ENCODE measurements at regions not wholly inside any gene's neighbourhood (a gene's known extent, or its start where the extent isn't known, plus 50 kb on each side); places are given as distances from the start of the nearest gene placed in this dataset.

DNA sequence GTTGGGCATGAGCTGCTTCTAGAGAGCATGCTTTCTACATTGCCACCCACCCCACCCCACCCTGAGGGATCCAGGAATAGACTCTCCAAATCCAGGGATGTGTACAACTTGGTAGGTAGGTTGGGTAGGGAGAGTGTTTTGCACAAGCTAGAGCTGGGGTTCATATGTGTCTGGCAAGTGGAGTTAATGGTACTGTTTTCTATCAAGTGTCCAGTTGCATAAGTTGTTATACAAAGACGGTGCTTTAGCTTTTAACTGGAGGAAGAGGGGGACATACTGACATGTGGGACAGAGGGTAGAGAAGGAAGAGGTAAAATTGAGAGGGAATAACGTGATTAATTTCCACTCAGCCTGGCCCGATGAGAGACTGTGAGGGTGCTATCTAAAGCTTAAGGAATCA, 51.0 kb upstream of the TNC start:
- peaks cover 3 to 11% of the 10 kb centered on the region in 2 donors for H3K27me3 ChIP-seq (ENCODE audit: control insufficient read depth in 1 of 2, insufficient read depth in 2 of 2, low read length in 2 of 2)
- no peak overlapping the region for H3K27ac ChIP-seq (ENCODE audit: low read depth, low read length)
- H3K4me1 ChIP-seq (ENCODE audit: control insufficient read depth in 1 of 2, insufficient read depth in 2 of 2, low read length in 2 of 2): no peaks in the 10 kb centered on the region
- no peaks in the 10 kb centered on the region for H3K36me3 ChIP-seq (ENCODE audit: control insufficient read depth in 1 of 2, insufficient read depth in 2 of 2, low read length in 2 of 2)
- H3K4me3 ChIP-seq (ENCODE audit: low read depth in 1 of 2, low read length in 2 of 2): no peak overlapping the region
- H3K9ac ChIP-seq (ENCODE audit: low read depth in 1 of 2, low read length in 2 of 2): no peak overlapping the region
- H3K9me3 ChIP-seq (ENCODE audit: control insufficient read depth in 1 of 2, low read length in 2 of 2): no peaks in the 10 kb centered on the region

DNA sequence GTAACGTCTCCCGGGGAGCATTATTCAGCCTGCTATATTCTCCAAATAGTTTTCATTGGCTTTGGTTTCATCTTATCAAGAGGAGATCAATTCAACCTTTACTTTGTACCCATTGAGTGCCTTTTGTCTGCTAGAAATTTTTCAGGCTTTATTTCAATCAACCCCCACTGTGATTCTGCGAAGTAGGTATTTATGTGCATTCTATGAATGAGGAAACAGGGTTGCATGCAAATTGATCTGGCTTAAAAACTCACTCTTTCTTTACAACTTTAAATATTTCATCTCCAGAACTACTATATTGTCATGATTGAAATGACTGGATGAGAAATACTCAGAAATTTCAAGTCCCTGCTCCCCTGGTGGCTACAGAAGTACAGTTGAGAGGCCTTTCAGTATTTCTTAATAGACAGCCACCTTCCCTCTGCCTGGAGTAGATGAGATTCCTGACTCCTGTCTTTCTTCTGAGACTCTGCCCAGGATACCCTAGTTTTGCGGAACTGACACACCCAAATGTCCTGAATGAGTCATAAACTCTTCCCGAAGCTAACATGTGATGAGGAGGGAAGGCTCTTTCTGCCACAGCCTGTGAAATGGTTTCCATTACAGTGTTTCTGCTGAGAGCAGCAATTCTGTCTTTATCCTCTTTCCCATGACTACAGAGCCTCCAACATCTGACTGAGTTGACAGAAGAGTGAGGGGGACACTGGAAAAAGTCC, 52.6 kb upstream of the TNC start:
- Histone ChIP-seq H3K27ac (ENCODE audit: low read depth, low read length) (no peak overlapping the region), H3K9me3 (ENCODE audit: control insufficient read depth in 1 of 2, low read length in 2 of 2) (no peaks in the 10 kb centered on the region), H3K4me3 (ENCODE audit: low read depth in 1 of 2, low read length in 2 of 2) (no peak overlapping the region)

DNA sequence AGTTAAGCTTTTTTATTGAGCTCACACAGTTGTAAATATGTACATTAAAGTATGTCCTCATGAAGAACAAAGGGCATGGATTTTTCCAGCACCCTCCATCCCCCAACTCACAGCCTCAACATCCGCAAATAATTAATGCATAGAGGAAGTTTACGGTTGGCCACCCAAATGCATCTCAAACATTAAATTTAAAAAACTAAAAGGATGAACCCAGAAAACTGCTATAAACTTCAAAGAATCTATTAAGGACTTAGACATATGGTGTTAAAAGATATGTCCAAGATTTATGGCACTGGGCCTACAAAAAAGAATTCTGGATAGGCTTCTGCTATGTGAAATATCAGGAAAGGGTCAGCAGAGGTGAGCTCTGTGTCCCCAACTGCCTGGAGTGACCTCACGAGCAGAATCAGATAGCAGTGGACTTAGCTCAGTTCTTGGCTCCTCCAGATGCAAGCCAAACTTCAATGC, 54.0 kb upstream of the TNC start:
- no peak overlapping the region for H3K4me3 ChIP-seq (ENCODE audit: low read depth in 1 of 2, low read length in 2 of 2)
- no peak overlapping the region for H3K9ac ChIP-seq (ENCODE audit: low read depth in 1 of 2, low read length in 2 of 2)
- peaks cover 3 to 8% of the 10 kb centered on the region in 2 donors for H3K27me3 ChIP-seq (ENCODE audit: control insufficient read depth in 1 of 2, insufficient read depth in 2 of 2, low read length in 2 of 2)
- no peak overlapping the region for H3K27ac ChIP-seq (ENCODE audit: low read depth, low read length)
- no peaks in the 10 kb centered on the region for H3K36me3 ChIP-seq (ENCODE audit: control insufficient read depth in 1 of 2, insufficient read depth in 2 of 2, low read length in 2 of 2)
- no peaks in the 10 kb centered on the region for H3K4me1 ChIP-seq (ENCODE audit: control insufficient read depth in 1 of 2, insufficient read depth in 2 of 2, low read length in 2 of 2)
- H3K9me3 ChIP-seq (ENCODE audit: control insufficient read depth in 1 of 2, low read length in 2 of 2): no peaks in the 10 kb centered on the region

More for the DNA sequence above, 52.6 kb upstream of the TNC start:
- Histone ChIP-seq H3K36me3 (ENCODE audit: control insufficient read depth in 1 of 2, insufficient read depth in 2 of 2, low read length in 2 of 2) (no peaks in the 10 kb centered on the region), H3K9ac (ENCODE audit: low read depth in 1 of 2, low read length in 2 of 2) (no peak overlapping the region), H3K27me3 (ENCODE audit: control insufficient read depth in 1 of 2, insufficient read depth in 2 of 2, low read length in 2 of 2) (peaks cover 3 to 8% of the 10 kb centered on the region in 2 donors), H3K4me1 (ENCODE audit: control insufficient read depth in 1 of 2, insufficient read depth in 2 of 2, low read length in 2 of 2) (no peaks in the 10 kb centered on the region)

DNA sequence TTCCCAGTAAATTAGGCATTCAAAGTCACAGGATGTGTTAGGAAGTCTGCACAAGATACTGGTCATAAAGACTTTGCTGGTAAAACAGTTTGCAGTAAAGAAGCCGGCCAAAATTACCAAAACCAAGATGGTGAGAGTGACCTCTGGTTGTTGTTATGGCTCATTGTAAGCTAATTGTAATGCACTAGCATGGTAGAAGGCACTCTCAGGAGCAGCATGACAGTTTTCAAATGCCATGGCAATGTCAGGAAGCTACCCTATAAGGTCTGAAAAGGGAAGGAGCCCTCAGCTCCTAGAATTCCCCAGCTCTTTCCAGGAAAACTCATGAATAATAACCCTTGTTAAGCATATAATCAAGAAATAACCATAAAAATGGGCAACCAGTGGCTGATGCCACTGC, 64.3 kb upstream of the TNC start:
- Histone ChIP-seq H3K9me3 (ENCODE audit: control insufficient read depth in 1 of 2, low read length in 2 of 2) (no peaks in the 10 kb centered on the region), H3K4me1 (ENCODE audit: control insufficient read depth in 1 of 2, insufficient read depth in 2 of 2, low read length in 2 of 2) (no peaks in the 10 kb centered on the region), H3K9ac (ENCODE audit: low read depth in 1 of 2, low read length in 2 of 2) (no peak overlapping the region), H3K4me3 (ENCODE audit: low read depth in 1 of 2, low read length in 2 of 2) (no peak overlapping the region), H3K27me3 (ENCODE audit: control insufficient read depth in 1 of 2, insufficient read depth in 2 of 2, low read length in 2 of 2) (no peaks in the 10 kb centered on the region), H3K27ac (ENCODE audit: low read depth, low read length) (no peak overlapping the region), H3K36me3 (ENCODE audit: control insufficient read depth in 1 of 2, insufficient read depth in 2 of 2, low read length in 2 of 2) (no peaks in the 10 kb centered on the region)

DNA sequence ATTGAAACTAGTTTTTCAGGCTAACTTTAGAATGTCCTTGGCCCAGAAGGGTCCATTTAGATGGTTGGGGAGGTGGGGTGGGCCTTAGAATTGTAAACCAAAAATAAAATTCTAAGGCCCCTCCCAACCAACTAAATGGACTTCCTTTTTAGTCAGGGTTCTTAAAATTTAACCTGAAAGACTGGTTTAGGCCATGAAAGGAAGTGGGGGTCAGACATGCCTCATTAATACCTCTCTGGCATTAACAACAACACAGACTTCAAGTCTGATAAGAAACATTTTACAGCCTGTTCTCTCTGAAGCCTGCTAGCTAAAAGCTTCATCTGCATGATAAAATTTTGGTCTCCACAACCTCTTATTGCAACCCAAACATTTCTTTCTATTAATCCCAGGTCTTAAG, 65.5 kb upstream of the TNC start:
- Histone ChIP-seq H3K4me3 (ENCODE audit: low read depth in 1 of 2, low read length in 2 of 2) (no peak overlapping the region), H3K9me3 (ENCODE audit: control insufficient read depth in 1 of 2, low read length in 2 of 2) (no peaks in the 10 kb centered on the region), H3K4me1 (ENCODE audit: control insufficient read depth in 1 of 2, insufficient read depth in 2 of 2, low read length in 2 of 2) (no peaks in the 10 kb centered on the region), H3K27me3 (ENCODE audit: control insufficient read depth in 1 of 2, insufficient read depth in 2 of 2, low read length in 2 of 2) (no peaks in the 10 kb centered on the region), H3K27ac (ENCODE audit: low read depth, low read length) (no peak overlapping the region), H3K9ac (ENCODE audit: low read depth in 1 of 2, low read length in 2 of 2) (no peak overlapping the region), H3K36me3 (ENCODE audit: control insufficient read depth in 1 of 2, insufficient read depth in 2 of 2, low read length in 2 of 2) (no peaks in the 10 kb centered on the region)

DNA sequence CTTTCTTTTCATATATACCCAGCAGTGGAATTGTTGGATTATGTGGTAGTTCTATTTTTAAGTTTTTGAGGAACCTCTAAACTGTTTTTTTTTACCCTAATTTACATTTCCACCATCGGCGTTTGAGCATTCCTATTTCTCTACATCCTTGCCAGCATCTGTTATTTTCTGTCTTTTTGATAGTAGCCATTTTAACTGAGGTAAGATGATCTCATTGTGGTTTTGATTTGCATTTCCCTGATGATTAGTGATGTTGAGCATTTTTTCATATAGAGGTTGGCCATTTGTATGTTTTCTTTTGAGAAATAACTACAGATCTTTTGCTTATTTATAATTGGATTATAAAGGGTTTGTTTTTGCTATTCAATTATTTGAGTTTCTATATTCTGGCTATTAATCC, 71.7 kb upstream of the TNC start:
- Histone ChIP-seq H3K27ac (ENCODE audit: low read depth, low read length) (no peak overlapping the region), H3K27me3 (ENCODE audit: control insufficient read depth in 1 of 2, insufficient read depth in 2 of 2, low read length in 2 of 2) (no peaks in the 10 kb centered on the region), H3K4me3 (ENCODE audit: low read depth in 1 of 2, low read length in 2 of 2) (no peak overlapping the region), H3K36me3 (ENCODE audit: control insufficient read depth in 1 of 2, insufficient read depth in 2 of 2, low read length in 2 of 2) (no peaks in the 10 kb centered on the region), H3K4me1 (ENCODE audit: control insufficient read depth in 1 of 2, insufficient read depth in 2 of 2, low read length in 2 of 2) (peaks cover 0 to 8% of the 10 kb centered on the region in 2 donors), H3K9ac (ENCODE audit: low read depth in 1 of 2, low read length in 2 of 2) (no peak overlapping the region), H3K9me3 (ENCODE audit: control insufficient read depth in 1 of 2, low read length in 2 of 2) (peaks cover under 1 to 3% of the 10 kb centered on the region in 2 donors)

DNA sequence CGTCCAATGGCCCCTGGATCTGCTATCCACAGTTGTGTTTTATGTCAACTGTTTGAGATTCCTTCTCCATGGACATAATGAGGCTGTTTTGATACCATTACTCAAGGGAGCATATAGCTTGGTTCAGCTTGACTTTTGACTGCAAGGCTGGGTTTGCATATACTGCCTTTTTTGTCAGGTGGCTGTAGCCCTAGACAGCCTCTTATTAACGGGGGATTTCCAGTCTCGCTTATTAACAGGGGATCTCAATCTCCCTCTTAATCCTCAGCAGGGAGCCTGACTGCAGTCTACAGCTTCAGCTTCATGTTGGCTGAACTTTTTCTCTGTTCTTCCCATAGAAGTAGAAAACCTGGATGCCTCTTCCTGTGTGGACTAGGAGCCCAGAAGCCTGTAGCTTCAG, 73.7 kb upstream of the TNC start:
- no peak overlapping the region for H3K9ac ChIP-seq (ENCODE audit: low read depth in 1 of 2, low read length in 2 of 2)
- peaks cover 4 to 5% of the 10 kb centered on the region in 2 donors for H3K9me3 ChIP-seq (ENCODE audit: control insufficient read depth in 1 of 2, low read length in 2 of 2)
- H3K27ac ChIP-seq (ENCODE audit: low read depth, low read length): no peak overlapping the region
- H3K27me3 ChIP-seq (ENCODE audit: control insufficient read depth in 1 of 2, insufficient read depth in 2 of 2, low read length in 2 of 2): no peaks in the 10 kb centered on the region
- H3K4me1 ChIP-seq (ENCODE audit: control insufficient read depth in 1 of 2, insufficient read depth in 2 of 2, low read length in 2 of 2): peaks cover 0 to 8% of the 10 kb centered on the region in 2 donors
- no peaks in the 10 kb centered on the region for H3K36me3 ChIP-seq (ENCODE audit: control insufficient read depth in 1 of 2, insufficient read depth in 2 of 2, low read length in 2 of 2)
- H3K4me3 ChIP-seq (ENCODE audit: low read depth in 1 of 2, low read length in 2 of 2): no peak overlapping the region

DNA sequence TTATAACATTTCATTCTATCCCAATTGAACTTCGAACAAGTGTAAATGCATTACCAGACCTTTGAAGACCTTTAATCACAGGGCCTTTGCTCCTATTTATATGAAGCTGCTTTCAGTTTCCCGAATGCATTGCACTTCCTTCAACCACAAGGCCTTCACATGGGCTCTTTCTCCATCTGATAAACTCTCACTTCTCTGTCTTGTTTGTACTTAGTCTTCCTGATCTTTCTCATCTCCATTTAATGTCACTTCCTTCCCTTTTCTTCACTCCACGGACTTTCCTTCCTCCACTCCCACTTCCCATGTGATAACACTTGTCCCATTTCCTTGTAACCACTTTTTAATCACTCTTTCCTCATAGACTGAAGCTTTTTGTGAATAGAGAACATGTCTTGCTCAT, 74.3 kb upstream of the TNC start:
- no peaks in the 10 kb centered on the region for H3K36me3 ChIP-seq (ENCODE audit: control insufficient read depth in 1 of 2, insufficient read depth in 2 of 2, low read length in 2 of 2)
- peaks cover 4 to 5% of the 10 kb centered on the region in 2 donors for H3K9me3 ChIP-seq (ENCODE audit: control insufficient read depth in 1 of 2, low read length in 2 of 2)
- H3K4me3 ChIP-seq (ENCODE audit: low read depth in 1 of 2, low read length in 2 of 2): no peak overlapping the region
- H3K9ac ChIP-seq (ENCODE audit: low read depth in 1 of 2, low read length in 2 of 2): no peak overlapping the region
- no peak overlapping the region for H3K27ac ChIP-seq (ENCODE audit: low read depth, low read length)
- H3K4me1 ChIP-seq (ENCODE audit: control insufficient read depth in 1 of 2, insufficient read depth in 2 of 2, low read length in 2 of 2): peaks cover 0 to 8% of the 10 kb centered on the region in 2 donors
- no peaks in the 10 kb centered on the region for H3K27me3 ChIP-seq (ENCODE audit: control insufficient read depth in 1 of 2, insufficient read depth in 2 of 2, low read length in 2 of 2)

DNA sequence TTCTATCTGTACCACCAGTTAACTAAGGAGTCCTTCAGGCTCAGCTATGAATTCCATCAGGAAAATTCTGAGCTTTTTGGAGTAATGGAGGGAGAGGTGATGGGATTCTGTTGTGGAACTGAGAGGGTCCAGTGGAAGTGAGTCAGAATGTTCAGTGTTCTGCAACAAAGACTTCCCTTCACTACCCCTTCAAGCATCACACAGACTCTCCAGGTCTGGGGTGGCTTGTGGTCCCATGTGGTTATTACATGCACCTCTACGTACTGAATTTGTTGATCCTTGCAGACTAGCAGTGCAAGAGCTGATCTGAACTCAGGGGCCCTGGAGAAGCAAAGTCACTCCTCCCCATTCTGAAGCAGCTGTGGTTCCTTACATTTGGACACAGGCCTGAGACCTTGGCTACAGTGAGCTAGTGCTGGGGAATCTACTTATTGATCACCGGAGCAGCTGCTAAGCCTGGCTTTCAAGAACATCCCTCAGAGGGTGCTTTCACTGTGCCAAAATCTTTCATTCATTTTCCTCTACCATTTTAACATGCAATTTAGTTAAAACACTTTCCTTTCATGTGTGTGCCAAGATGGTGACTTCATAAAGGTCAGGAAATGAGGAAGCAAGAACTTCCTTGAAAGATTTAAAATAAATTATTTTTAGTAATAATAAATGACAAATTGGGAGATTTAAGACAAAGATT, 75.0 kb upstream of the TNC start:
- Histone ChIP-seq H3K27me3 (ENCODE audit: control insufficient read depth in 1 of 2, insufficient read depth in 2 of 2, low read length in 2 of 2) (no peaks in the 10 kb centered on the region), H3K9ac (ENCODE audit: low read depth in 1 of 2, low read length in 2 of 2) (no peak overlapping the region), H3K9me3 (ENCODE audit: control insufficient read depth in 1 of 2, low read length in 2 of 2) (peaks cover 4 to 5% of the 10 kb centered on the region in 2 donors), H3K36me3 (ENCODE audit: control insufficient read depth in 1 of 2, insufficient read depth in 2 of 2, low read length in 2 of 2) (no peaks in the 10 kb centered on the region), H3K4me3 (ENCODE audit: low read depth in 1 of 2, low read length in 2 of 2) (no peak overlapping the region), H3K27ac (ENCODE audit: low read depth, low read length) (no peak overlapping the region), H3K4me1 (ENCODE audit: control insufficient read depth in 1 of 2, insufficient read depth in 2 of 2, low read length in 2 of 2) (peaks cover 0 to 8% of the 10 kb centered on the region in 2 donors)

DNA sequence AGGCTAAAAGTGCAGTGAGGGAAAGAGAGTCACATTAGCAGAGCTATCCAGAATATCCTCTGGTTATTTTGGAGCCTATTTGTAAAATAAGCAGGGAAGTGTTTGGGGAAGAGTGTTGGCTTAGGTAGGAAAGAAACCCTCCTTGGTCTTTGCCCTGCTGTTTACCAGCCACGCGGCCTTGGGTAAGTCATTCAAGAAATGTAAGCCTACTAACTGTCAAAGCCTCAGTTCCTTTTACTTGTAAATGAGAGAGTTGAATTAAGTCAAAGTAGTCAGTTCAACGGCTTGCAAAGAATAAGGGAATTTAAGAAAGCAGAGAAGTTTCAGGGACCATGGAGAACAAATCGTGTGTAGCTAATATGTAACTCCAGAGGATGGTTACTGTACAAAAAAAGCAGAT, 75.8 kb upstream of the TNC start:
- Histone ChIP-seq H3K4me3 (ENCODE audit: low read depth in 1 of 2, low read length in 2 of 2) (no peak overlapping the region), H3K27ac (ENCODE audit: low read depth, low read length) (no peak overlapping the region), H3K4me1 (ENCODE audit: control insufficient read depth in 1 of 2, insufficient read depth in 2 of 2, low read length in 2 of 2) (peaks cover 0 to 8% of the 10 kb centered on the region in 2 donors), H3K9ac (ENCODE audit: low read depth in 1 of 2, low read length in 2 of 2) (no peak overlapping the region), H3K27me3 (ENCODE audit: control insufficient read depth in 1 of 2, insufficient read depth in 2 of 2, low read length in 2 of 2) (no peaks in the 10 kb centered on the region), H3K36me3 (ENCODE audit: control insufficient read depth in 1 of 2, insufficient read depth in 2 of 2, low read length in 2 of 2) (no peaks in the 10 kb centered on the region), H3K9me3 (ENCODE audit: control insufficient read depth in 1 of 2, low read length in 2 of 2) (peaks cover 4 to 5% of the 10 kb centered on the region in 2 donors)
